ENCODE measurements at regions not wholly inside any gene's neighbourhood (a gene's known extent, or its start where the extent isn't known, plus 50 kb on each side); places are given as distances from the start of the nearest gene placed in this dataset.

DNA sequence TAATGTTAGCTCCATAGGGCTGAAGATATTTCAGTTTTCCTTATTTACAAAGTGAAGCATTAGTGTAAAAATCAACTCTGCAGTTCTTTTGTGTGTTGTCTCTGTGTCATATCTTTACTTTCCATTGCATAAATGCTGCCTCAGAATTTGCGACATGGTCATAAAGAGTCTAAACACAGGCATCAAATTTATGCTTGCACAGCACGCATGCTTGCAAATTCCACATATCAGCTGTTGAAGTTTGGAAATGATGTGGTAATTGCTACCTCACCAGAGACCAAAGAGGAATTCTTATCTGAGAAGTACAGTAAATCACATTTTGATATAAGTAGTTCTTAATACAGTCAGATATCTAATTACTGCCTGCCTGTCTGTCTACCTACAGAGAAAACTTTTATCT, 348.2 kb upstream of the GRM3 start:
- H3K9me3 ChIP-seq (ENCODE audit: insufficient read depth, low read length, severe bottlenecking), result no peaks in the 10 kb centered on the region
- H3K79me2 ChIP-seq (ENCODE audit: insufficient read depth, low read length), result no peaks in the 10 kb centered on the region
- no peak overlapping the region for H3K4me3 ChIP-seq (ENCODE audit: low read depth in 1 of 2, low read length in 2 of 2)
- H3K36me3 ChIP-seq (ENCODE audit: insufficient read depth, low read length), result no peaks in the 10 kb centered on the region
- TF ChIP-seq EZH2 (IDR thresholded peaks at IDR 0.05; ENCODE audit: borderline replicate concordance, low read depth, low read length, severe bottlenecking), result no peak
- TF ChIP-seq, protein P1, sequence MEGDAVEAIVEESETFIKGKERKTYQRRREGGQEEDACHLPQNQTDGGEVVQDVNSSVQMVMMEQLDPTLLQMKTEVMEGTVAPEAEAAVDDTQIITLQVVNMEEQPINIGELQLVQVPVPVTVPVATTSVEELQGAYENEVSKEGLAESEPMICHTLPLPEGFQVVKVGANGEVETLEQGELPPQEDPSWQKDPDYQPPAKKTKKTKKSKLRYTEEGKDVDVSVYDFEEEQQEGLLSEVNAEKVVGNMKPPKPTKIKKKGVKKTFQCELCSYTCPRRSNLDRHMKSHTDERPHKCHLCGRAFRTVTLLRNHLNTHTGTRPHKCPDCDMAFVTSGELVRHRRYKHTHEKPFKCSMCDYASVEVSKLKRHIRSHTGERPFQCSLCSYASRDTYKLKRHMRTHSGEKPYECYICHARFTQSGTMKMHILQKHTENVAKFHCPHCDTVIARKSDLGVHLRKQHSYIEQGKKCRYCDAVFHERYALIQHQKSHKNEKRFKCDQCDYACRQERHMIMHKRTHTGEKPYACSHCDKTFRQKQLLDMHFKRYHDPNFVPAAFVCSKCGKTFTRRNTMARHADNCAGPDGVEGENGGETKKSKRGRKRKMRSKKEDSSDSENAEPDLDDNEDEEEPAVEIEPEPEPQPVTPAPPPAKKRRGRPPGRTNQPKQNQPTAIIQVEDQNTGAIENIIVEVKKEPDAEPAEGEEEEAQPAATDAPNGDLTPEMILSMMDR (IDR thresholded peaks at IDR 0.05; ENCODE audit: borderline replicate concordance, extremely low read depth, low read length, poor library complexity, severe bottlenecking), result no peak
- H3K4me2 ChIP-seq (ENCODE audit: insufficient read depth, low read length), result no peak overlapping the region
- H3K4me1 ChIP-seq (ENCODE audit: insufficient read depth, low read length), result no peaks in the 10 kb centered on the region
- DNase-seq (no peak), ATAC-seq (ENCODE audit: insufficient read depth, low read depth) (no peak)
- no peak overlapping the region for H2AFZ ChIP-seq (ENCODE audit: low read depth, low read length)
- no peak overlapping the region for H3K9ac ChIP-seq (ENCODE audit: low read depth, low read length)
- no peaks in the 10 kb centered on the region for H4K20me1 ChIP-seq (ENCODE audit: insufficient read depth, low read length)
- no peaks in the 10 kb centered on the region for H3K27me3 ChIP-seq (ENCODE audit: insufficient read depth, low read length, poor library complexity)
- H3K27ac ChIP-seq (ENCODE audit: low read length), result no peak overlapping the region

DNA sequence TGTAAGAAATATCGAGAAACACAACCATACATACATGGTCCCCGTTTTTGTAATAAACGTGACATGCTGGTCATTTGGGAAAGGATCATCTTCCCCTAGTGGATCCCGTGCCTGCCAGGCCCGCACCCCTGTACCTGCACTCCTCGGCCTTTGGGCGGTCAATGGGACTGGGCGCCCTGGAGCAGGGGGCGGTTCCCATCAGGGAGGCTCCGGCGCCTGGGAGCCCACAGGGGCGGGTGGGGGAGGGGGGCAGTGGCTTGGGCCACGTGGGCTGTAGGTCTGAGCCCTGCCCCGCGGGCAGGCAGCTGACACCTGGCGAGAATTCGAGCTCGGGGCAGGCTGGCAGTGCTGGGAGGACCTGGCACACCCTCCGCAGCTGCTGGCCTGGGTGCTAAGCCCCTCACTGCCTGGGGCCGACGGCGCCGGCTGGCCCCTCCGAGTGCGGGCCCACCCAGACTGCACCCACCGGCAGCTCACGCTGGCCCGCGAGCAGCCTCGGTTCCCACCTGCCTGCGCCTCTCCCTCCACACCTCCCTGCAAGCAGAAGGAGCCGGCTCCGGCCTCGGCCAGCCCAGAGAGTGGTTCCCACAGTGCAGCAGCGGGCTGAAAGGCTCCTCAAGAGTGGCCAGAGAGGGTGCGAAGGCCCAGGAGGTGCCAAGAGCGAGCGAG, 361.6 kb upstream of the GRM3 start:
- no peaks in the 10 kb centered on the region for H4K20me1 ChIP-seq (ENCODE audit: insufficient read depth, low read length)
- DNase-seq, result no peak
- H3K36me3 ChIP-seq (ENCODE audit: insufficient read depth, low read length), result no peaks in the 10 kb centered on the region
- no peak overlapping the region for H3K9ac ChIP-seq (ENCODE audit: low read depth, low read length)
- H3K27ac ChIP-seq (ENCODE audit: low read length), result no peak overlapping the region
- TF ChIP-seq, protein P1 (IDR thresholded peaks at IDR 0.05; ENCODE audit: borderline replicate concordance, extremely low read depth, low read length, poor library complexity, severe bottlenecking), result no peak
- TF ChIP-seq EZH2 (IDR thresholded peaks at IDR 0.05; ENCODE audit: borderline replicate concordance, low read depth, low read length, severe bottlenecking), result no peak
- H3K9me3 ChIP-seq (ENCODE audit: insufficient read depth, low read length, severe bottlenecking), result no peaks in the 10 kb centered on the region
- no peaks in the 10 kb centered on the region for H3K4me1 ChIP-seq (ENCODE audit: insufficient read depth, low read length)
- H2AFZ ChIP-seq (ENCODE audit: low read depth, low read length), result no peak overlapping the region
- no peak overlapping the region for H3K4me2 ChIP-seq (ENCODE audit: insufficient read depth, low read length)
- H3K27me3 ChIP-seq (ENCODE audit: insufficient read depth, low read length, poor library complexity), result no peaks in the 10 kb centered on the region
- no peak for ATAC-seq (ENCODE audit: insufficient read depth, low read depth)
- H3K4me3 ChIP-seq (ENCODE audit: low read depth in 1 of 2, low read length in 2 of 2), result no peak overlapping the region
- H3K79me2 ChIP-seq (ENCODE audit: insufficient read depth, low read length), result no peaks in the 10 kb centered on the region

DNA sequence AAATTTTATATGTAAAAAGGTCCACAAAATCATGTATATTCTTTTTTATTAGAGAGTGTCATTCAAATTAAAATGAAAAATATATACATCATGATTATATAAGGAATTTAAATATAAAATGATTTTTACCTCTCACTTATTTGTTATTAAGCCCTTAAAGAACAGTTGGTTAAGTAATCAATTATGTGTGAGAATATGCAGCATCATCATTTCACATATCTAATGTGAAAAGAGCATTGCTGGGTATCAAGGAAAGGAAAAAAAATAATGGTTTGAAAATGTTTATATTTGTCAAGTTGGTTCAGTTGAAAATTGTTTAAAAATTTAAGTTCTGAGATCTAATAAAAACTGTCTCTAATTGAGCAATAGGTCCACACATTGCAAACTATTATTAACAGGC, 363.6 kb upstream of the GRM3 start:
- Histone ChIP-seq H3K4me1 (ENCODE audit: insufficient read depth, low read length) (no peaks in the 10 kb centered on the region), H3K9ac (ENCODE audit: low read depth, low read length) (no peak overlapping the region), H3K27me3 (ENCODE audit: insufficient read depth, low read length, poor library complexity) (no peaks in the 10 kb centered on the region), H3K9me3 (ENCODE audit: insufficient read depth, low read length, severe bottlenecking) (no peaks in the 10 kb centered on the region), H4K20me1 (ENCODE audit: insufficient read depth, low read length) (no peaks in the 10 kb centered on the region), H2AFZ (ENCODE audit: low read depth, low read length) (no peak overlapping the region), H3K36me3 (ENCODE audit: insufficient read depth, low read length) (no peaks in the 10 kb centered on the region), H3K4me2 (ENCODE audit: insufficient read depth, low read length) (no peak overlapping the region), H3K79me2 (ENCODE audit: insufficient read depth, low read length) (no peaks in the 10 kb centered on the region), H3K4me3 (ENCODE audit: low read depth in 1 of 2, low read length in 2 of 2) (no peak overlapping the region), H3K27ac (ENCODE audit: low read length) (no peak overlapping the region)
- DNase-seq (no peak), ATAC-seq (ENCODE audit: insufficient read depth, low read depth) (no peak)
- TF ChIP-seq EZH2 (IDR thresholded peaks at IDR 0.05; ENCODE audit: borderline replicate concordance, low read depth, low read length, severe bottlenecking), result no peak
- TF ChIP-seq, protein P1 (IDR thresholded peaks at IDR 0.05; ENCODE audit: borderline replicate concordance, extremely low read depth, low read length, poor library complexity, severe bottlenecking), result no peak
